ENCODE measurements at regions not wholly inside any gene's neighbourhood (a gene's known extent, or its start where the extent isn't known, plus 50 kb on each side); places are given as distances from the start of the nearest gene placed in this dataset.

DNA sequence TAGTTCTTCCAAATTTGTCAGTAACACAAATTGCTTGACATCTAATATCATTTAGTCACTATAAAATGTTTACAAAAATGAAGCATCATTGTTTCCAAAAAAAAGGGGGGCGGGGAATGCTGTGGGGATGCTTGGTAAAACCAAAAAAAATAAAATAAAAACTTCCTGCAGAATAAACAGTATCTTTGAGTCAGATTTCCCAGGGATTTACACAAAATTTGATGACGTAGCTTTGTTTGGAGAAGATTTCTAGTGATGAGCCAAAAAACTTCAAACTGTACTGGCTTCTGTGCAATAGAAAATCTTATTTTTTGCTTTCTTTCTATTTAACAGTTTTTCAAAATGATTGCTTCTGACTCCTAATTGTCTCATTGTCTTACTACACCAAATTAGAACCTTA, 80.0 kb downstream of the MZT1 start:
- ATAC-seq (ENCODE audit: insufficient read depth, low FRiP score) (no peak), DNase-seq (peak in 2 of 3 donors; percentile 46 to 56)
- no peak overlapping the region for H3K27ac ChIP-seq (ENCODE audit: low read depth in 1 of 2, low read length in 1 of 2)
- H3K27me3 ChIP-seq (ENCODE audit: control insufficient read depth in 3 of 3, insufficient read depth in 3 of 3, low read length in 2 of 3): peaks cover 0 to 2% (median 0%) of the 10 kb centered on the region in 3 donors
- WGBS, 2 donors: 78 to 95% methylated on average over 2 of the region's 2 CpGs
- TF ChIP-seq, protein P1, sequence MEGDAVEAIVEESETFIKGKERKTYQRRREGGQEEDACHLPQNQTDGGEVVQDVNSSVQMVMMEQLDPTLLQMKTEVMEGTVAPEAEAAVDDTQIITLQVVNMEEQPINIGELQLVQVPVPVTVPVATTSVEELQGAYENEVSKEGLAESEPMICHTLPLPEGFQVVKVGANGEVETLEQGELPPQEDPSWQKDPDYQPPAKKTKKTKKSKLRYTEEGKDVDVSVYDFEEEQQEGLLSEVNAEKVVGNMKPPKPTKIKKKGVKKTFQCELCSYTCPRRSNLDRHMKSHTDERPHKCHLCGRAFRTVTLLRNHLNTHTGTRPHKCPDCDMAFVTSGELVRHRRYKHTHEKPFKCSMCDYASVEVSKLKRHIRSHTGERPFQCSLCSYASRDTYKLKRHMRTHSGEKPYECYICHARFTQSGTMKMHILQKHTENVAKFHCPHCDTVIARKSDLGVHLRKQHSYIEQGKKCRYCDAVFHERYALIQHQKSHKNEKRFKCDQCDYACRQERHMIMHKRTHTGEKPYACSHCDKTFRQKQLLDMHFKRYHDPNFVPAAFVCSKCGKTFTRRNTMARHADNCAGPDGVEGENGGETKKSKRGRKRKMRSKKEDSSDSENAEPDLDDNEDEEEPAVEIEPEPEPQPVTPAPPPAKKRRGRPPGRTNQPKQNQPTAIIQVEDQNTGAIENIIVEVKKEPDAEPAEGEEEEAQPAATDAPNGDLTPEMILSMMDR (IDR thresholded peaks at IDR 0.05; ENCODE audit: control extremely low read depth, extremely low read depth): no peak
- H3K9me3 ChIP-seq (ENCODE audit: control insufficient read depth in 4 of 4, insufficient read depth in 3 of 4, low read length in 3 of 4): no peaks in the 10 kb centered on the region
- H3K36me3 ChIP-seq (ENCODE audit: control insufficient read depth in 4 of 4, insufficient read depth in 4 of 4, low read length in 4 of 4): no peaks in the 10 kb centered on the region
- H3K9ac ChIP-seq (ENCODE audit: insufficient read depth in 1 of 2, low read length in 2 of 2): no peak overlapping the region
- no peak overlapping the region for H3K4me3 ChIP-seq
- peaks cover 0 to 7% (median 0%) of the 10 kb centered on the region in 5 donors for H3K4me1 ChIP-seq (ENCODE audit: control insufficient read depth in 5 of 5, insufficient read depth in 5 of 5, low read length in 5 of 5)

DNA sequence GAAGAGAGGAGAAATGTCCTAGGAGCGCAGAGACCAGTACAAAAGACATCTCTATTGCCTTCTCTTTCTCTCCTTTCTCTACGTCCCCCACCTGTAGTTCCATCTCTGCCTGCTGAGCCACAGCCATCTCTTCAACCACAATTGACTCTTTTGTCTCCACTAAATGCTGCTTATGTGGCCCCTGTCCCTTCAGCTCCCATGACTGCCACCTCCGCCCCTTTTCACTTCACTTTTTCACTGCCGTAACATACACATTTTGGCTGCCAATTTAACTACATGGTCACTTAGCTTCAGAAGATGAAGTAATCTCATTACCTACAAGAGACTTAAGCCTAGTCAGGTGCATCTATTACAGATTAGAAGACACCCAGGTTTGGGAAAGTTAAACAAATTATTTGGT, 81.9 kb downstream of the MZT1 start:
- no peak for ATAC-seq (ENCODE audit: insufficient read depth, low FRiP score)
- no peaks in the 10 kb centered on the region for H3K9me3 ChIP-seq (ENCODE audit: control insufficient read depth in 4 of 4, insufficient read depth in 3 of 4, low read length in 3 of 4)
- no peak overlapping the region for H3K27ac ChIP-seq (ENCODE audit: low read depth in 1 of 2, low read length in 1 of 2)
- 87 to 91% methylated on average over 4 of the region's 4 CpGs for WGBS, 2 donors
- no peak for DNase-seq
- H3K9ac ChIP-seq (ENCODE audit: insufficient read depth in 1 of 2, low read length in 2 of 2): no peak overlapping the region
- TF ChIP-seq, protein P1 (IDR thresholded peaks at IDR 0.05; ENCODE audit: control extremely low read depth, extremely low read depth): no peak
- H3K4me1 ChIP-seq (ENCODE audit: control insufficient read depth in 5 of 5, insufficient read depth in 5 of 5, low read length in 5 of 5): peaks cover 0 to 4% (median 0%) of the 10 kb centered on the region in 5 donors
- no peaks in the 10 kb centered on the region for H3K27me3 ChIP-seq (ENCODE audit: control insufficient read depth in 3 of 3, insufficient read depth in 3 of 3, low read length in 2 of 3)
- H3K4me3 ChIP-seq: no peak overlapping the region
- no peaks in the 10 kb centered on the region for H3K36me3 ChIP-seq (ENCODE audit: control insufficient read depth in 4 of 4, insufficient read depth in 4 of 4, low read length in 4 of 4)

DNA sequence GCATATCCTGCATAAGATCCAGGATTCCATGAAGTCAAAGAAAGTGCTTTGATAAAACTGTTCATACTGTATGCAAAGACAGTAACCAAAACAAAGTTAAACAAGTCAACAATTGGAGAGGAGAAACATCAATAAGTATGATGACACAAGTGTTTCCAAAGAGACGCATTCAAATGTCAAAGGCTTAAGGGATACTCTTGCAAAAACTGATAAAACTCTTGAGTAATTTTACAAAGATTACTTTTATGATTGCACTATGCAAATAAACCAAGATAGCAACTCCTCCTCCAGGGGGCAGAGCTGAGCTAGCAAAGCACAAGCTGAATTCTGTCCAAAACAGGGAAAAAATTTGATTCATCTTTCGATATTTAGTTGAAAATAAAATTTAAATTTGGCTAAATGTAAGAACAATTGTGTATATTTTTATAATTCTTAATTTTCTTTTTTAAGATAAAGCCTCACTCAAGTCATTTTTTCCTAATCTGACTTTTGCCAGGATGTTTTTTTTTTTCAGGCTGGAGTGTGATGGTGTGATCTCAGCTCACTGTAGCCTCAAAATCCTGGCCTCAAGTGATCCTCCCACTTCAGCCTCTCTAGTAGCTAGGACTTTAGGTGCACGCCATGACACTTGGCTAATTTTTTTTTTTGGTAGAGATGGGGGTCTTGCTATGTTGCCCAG, 84.0 kb downstream of the MZT1 start:
- Histone ChIP-seq H3K4me3 (no peak overlapping the region), H3K4me1 (ENCODE audit: control insufficient read depth in 5 of 5, insufficient read depth in 5 of 5, low read length in 5 of 5) (peaks cover 0 to 4% (median 0%) of the 10 kb centered on the region in 5 donors), H3K9me3 (ENCODE audit: control insufficient read depth in 4 of 4, insufficient read depth in 3 of 4, low read length in 3 of 4) (no peaks in the 10 kb centered on the region), H3K27ac (ENCODE audit: low read depth in 1 of 2, low read length in 1 of 2) (no peak overlapping the region), H3K9ac (ENCODE audit: insufficient read depth in 1 of 2, low read length in 2 of 2) (no peak overlapping the region), H3K27me3 (ENCODE audit: control insufficient read depth in 3 of 3, insufficient read depth in 3 of 3, low read length in 2 of 3) (no peaks in the 10 kb centered on the region), H3K36me3 (ENCODE audit: control insufficient read depth in 4 of 4, insufficient read depth in 4 of 4, low read length in 4 of 4) (no peaks in the 10 kb centered on the region)
- peak; percentile 33 to 60 (median 49) for DNase-seq
- 46 to 59% methylated on average over 3 of the region's 3 CpGs for WGBS, 2 donors
- TF ChIP-seq, protein P1 (IDR thresholded peaks at IDR 0.05; ENCODE audit: control extremely low read depth, extremely low read depth): peak; percentile 1
- no peak for ATAC-seq (ENCODE audit: insufficient read depth, low FRiP score)

DNA sequence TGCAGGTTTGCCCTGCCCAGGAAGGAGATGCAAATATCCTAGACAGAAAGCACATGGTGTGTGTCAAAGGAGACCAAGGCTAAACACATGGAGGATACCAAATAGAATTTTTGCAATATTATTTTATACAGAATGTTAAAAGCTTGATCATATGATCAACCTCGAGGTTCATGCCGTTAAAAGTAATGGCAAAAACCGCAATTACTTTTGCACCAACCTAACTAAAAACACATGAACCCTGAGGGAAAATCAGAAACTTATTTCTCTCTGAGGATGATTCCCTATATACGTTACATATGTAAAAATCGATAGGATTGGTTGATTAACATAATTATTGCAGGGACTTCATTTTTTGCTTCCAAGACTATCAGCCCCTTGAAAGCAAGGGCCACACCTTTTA, 88.1 kb downstream of the MZT1 start:
- no peak for ATAC-seq (ENCODE audit: insufficient read depth, low FRiP score)

More for the DNA sequence above, 88.1 kb downstream of the MZT1 start:
- H3K4me3 ChIP-seq: no peak overlapping the region
- H3K9me3 ChIP-seq (ENCODE audit: control insufficient read depth in 4 of 4, insufficient read depth in 3 of 4, low read length in 3 of 4): no peaks in the 10 kb centered on the region
- 95 to 96% methylated on average over 5 of the region's 5 CpGs for WGBS, 2 donors
- H3K9ac ChIP-seq (ENCODE audit: insufficient read depth in 1 of 2, low read length in 2 of 2): no peak overlapping the region
- TF ChIP-seq, protein P1 (IDR thresholded peaks at IDR 0.05; ENCODE audit: control extremely low read depth, extremely low read depth): no peak
- H3K4me1 ChIP-seq (ENCODE audit: control insufficient read depth in 5 of 5, insufficient read depth in 5 of 5, low read length in 5 of 5): peaks cover 0 to 14% (median 0%) of the 10 kb centered on the region in 5 donors
- no peak overlapping the region for H3K27ac ChIP-seq (ENCODE audit: low read depth in 1 of 2, low read length in 1 of 2)
- H3K36me3 ChIP-seq (ENCODE audit: control insufficient read depth in 4 of 4, insufficient read depth in 4 of 4, low read length in 4 of 4): no peaks in the 10 kb centered on the region
- no peaks in the 10 kb centered on the region for H3K27me3 ChIP-seq (ENCODE audit: control insufficient read depth in 3 of 3, insufficient read depth in 3 of 3, low read length in 2 of 3)
- no peak for DNase-seq
